ENCODE measurements at regions not wholly inside any gene's neighbourhood (a gene's known extent, or its start where the extent isn't known, plus 50 kb on each side); places are given as distances from the start of the nearest gene placed in this dataset.

- TF ChIP-seq GATA2 (IDR thresholded peaks at IDR 0.05; ENCODE audit: low read depth, low read length), result no peak
- no peak for TF ChIP-seq GATA3 (IDR thresholded peaks at IDR 0.05; ENCODE audit: low read depth, low read length)
These were observed 402.3 kb downstream of the BRD1 start for GRCh38 chr22:49425356-49425755.
